GM23338 (cell line): ENCODE measurements at regions not wholly inside any gene's neighbourhood (a gene's known extent, or its start where the extent isn't known, plus 50 kb on each side); places are given as distances from the start of the nearest gene placed in this dataset.

Experiments used
- ATAC-seq: fragments of 200-7000 bp; cut with Tn5 transposase; 3 replicates; pipeline ENCODE4 v1.9.1; 2020
- DNase-seq: peaks from one replicate; pipeline ENCODE4 v3.0.0-alpha.2; 2015; ENCODE audit warnings: low spot score
- H2AFZ ChIP-seq: fragments of 200-600 bp; sonication (generic); 2 replicates; pipeline ENCODE4 v1.8.0; 2016; ENCODE audit warnings: antibody characterized with exemption, mild to moderate bottlenecking, moderate library complexity
- H3F3A ChIP-seq: fragments of 200-600 bp; sonication (generic); replicated peaks from 2 replicates; pipeline ENCODE4 v1.8.0; 2017; ENCODE audit warnings: antibody characterized with exemption, mixed run types, low read depth
- H3K27ac ChIP-seq: fragments of 200-600 bp; sonication (generic); 2 replicates; pipeline ENCODE4 v1.6.1; 2016; ENCODE audit warnings: low read depth
- H3K27me3 ChIP-seq: fragments of 200-600 bp; sonication (generic); 2 replicates; pipeline ENCODE4 v1.8.0; 2016; ENCODE audit warnings: mild to moderate bottlenecking, mixed run types, moderate library complexity; ENCODE audit not compliant: insufficient read depth
- H3K36me3 ChIP-seq: fragments of 200-600 bp; sonication (generic); 2 replicates; pipeline ENCODE4 v1.8.0; 2016; ENCODE audit warnings: mild to moderate bottlenecking; ENCODE audit not compliant: insufficient read depth
- H3K4me1 ChIP-seq: fragments of 200-600 bp; sonication (generic); 2 replicates; pipeline ENCODE4 v1.8.0; 2016; ENCODE audit warnings: mild to moderate bottlenecking, moderate library complexity; ENCODE audit not compliant: insufficient read depth
- H3K4me2 ChIP-seq: fragments of 200-600 bp; sonication (generic); 2 replicates; pipeline ENCODE4 v1.7.1; 2017; ENCODE audit warnings: mixed run types
- H3K4me3 ChIP-seq: fragments of 200-600 bp; sonication (generic); 2 replicates; pipeline ENCODE4 v1.6.1; 2016; ENCODE audit warnings: mixed run types
- H3K79me2 ChIP-seq: fragments of 200-600 bp; sonication (generic); replicated peaks from 2 replicates; pipeline ENCODE4 v1.8.0; 2017; ENCODE audit warnings: mild to moderate bottlenecking; ENCODE audit not compliant: insufficient read depth
- H3K9me2 ChIP-seq: fragments of 200-600 bp; sonication (generic); 2 replicates; pipeline ENCODE4 v1.8.0; 2017; ENCODE audit not compliant: insufficient read depth
- H4K20me1 ChIP-seq: fragments of 200-600 bp; sonication (generic); replicated peaks from 2 replicates; pipeline ENCODE4 v1.8.0; 2017; ENCODE audit warnings: mild to moderate bottlenecking; ENCODE audit not compliant: insufficient read depth
- H3K27ac Mint-ChIP-seq: 2 replicates; pipeline ENCODE4 v1.8.0; 2020; ENCODE audit warnings: inconsistent platforms, mild to moderate bottlenecking, moderate library complexity, mixed read lengths
- H3K27me3 Mint-ChIP-seq: 3 replicates; pipeline ENCODE4 v1.8.0; 2022; ENCODE audit warnings: low read depth, mild to moderate bottlenecking, moderate library complexity, mixed read lengths, inconsistent platforms; ENCODE audit not compliant: insufficient read depth, poor library complexity
- H3K36me3 Mint-ChIP-seq: 3 replicates; pipeline ENCODE4 v1.8.0; 2021; ENCODE audit warnings: low read depth, mild to moderate bottlenecking, inconsistent platforms, moderate library complexity, mixed read lengths
- H3K4me1 Mint-ChIP-seq: 3 replicates; pipeline ENCODE4 v1.8.0; 2020; ENCODE audit warnings: mild to moderate bottlenecking, inconsistent platforms, mixed read lengths
- H3K4me3 Mint-ChIP-seq: 3 replicates; pipeline ENCODE4 v1.8.0; 2021; ENCODE audit warnings: moderate library complexity, mild to moderate bottlenecking, inconsistent platforms, mixed read lengths
- H3K9me3 Mint-ChIP-seq: 3 replicates; pipeline ENCODE4 v1.8.0; 2020; ENCODE audit warnings: moderate library complexity, mild to moderate bottlenecking, inconsistent platforms, mixed read lengths
- ETS1 ChIP-seq: IDR thresholded peaks from 2 replicates; pipeline ENCODE4 v1.6.1; 2016; ENCODE audit warnings: antibody characterized with exemption
- EZH2 ChIP-seq: fragments of 200-600 bp; sonication (generic); IDR thresholded peaks from one replicate; pipeline ENCODE4 v1.8.0; 2017; ENCODE audit warnings: antibody characterized with exemption, mild to moderate bottlenecking, low read depth; ENCODE audit not compliant: unreplicated experiment
- EZH2phosphoT487 ChIP-seq: fragments of 200-600 bp; sonication (generic); IDR thresholded peaks from one replicate; pipeline ENCODE4 v1.8.1; 2018; ENCODE audit warnings: antibody characterized with exemption; ENCODE audit not compliant: unreplicated experiment
- JUNB ChIP-seq: IDR thresholded peaks from one replicate; pipeline ENCODE4 v1.6.1; 2016; ENCODE audit warnings: antibody characterized with exemption; ENCODE audit not compliant: unreplicated experiment
- NANOG ChIP-seq: IDR thresholded peaks from 2 replicates; pipeline ENCODE4 v1.6.1; 2016; ENCODE audit warnings: antibody characterized with exemption, borderline replicate concordance
- POLR2AphosphoS5 ChIP-seq: IDR thresholded peaks from 2 replicates; pipeline ENCODE4 v1.6.1; 2016; ENCODE audit warnings: antibody characterized with exemption, low read depth
- REST ChIP-seq: IDR thresholded peaks from one replicate; pipeline ENCODE4 v1.6.1; 2018; ENCODE audit warnings: antibody characterized with exemption; ENCODE audit not compliant: unreplicated experiment
- STAT1 ChIP-seq: IDR thresholded peaks from one replicate; pipeline ENCODE4 v1.6.1; 2016; ENCODE audit warnings: antibody characterized with exemption; ENCODE audit not compliant: unreplicated experiment
- ZNF114 ChIP-seq: fragments of 250-450 bp; sonication (Bioruptor Pico); IDR thresholded peaks from 2 replicates; pipeline ENCODE4 v1.5.0; 2020; ENCODE audit warnings: mild to moderate bottlenecking, moderate library complexity
- ZNF331 ChIP-seq: fragments of 250-450 bp; sonication (Bioruptor Pico); IDR thresholded peaks from 2 replicates; pipeline ENCODE4 v1.5.0; 2020; ENCODE audit warnings: low read depth, mild to moderate bottlenecking, moderate library complexity
- TF ChIP-seq, protein P1 (sequence below), 2 experiments: fragments of 200-600 bp in 1 of 2; sonication (generic) in 1 of 2; conservative IDR thresholded peaks; 2 replicates each; pipeline versions ENCODE4 v1.5.1 to v1.6.1; 2016 to 2017; ENCODE audit warnings: antibody characterized with exemption in 2 of 2, low read depth in 2 of 2, mild to moderate bottlenecking in 2 of 2, moderate library complexity in 1 of 2
- TF ChIP-seq, protein P2 (sequence below): fragments of 250-450 bp; sonication (Bioruptor Pico); IDR thresholded peaks from 2 replicates; pipeline ENCODE4 v1.5.0; 2020; ENCODE audit warnings: mild to moderate bottlenecking, moderate library complexity

- no peak for DNase-seq
- Histone ChIP-seq H3K79me2 (no peaks in the 10 kb centered on the region), H2AFZ (no peak overlapping the region), H4K20me1 (no peaks in the 10 kb centered on the region), H3K36me3 (no peaks in the 10 kb centered on the region), H3F3A (no peaks in the 10 kb centered on the region), H3K27ac (no peak overlapping the region), H3K9me2 (no peaks in the 10 kb centered on the region), H3K4me2 (no peak overlapping the region), H3K4me1 (no peaks in the 10 kb centered on the region; the same call in none of the 2 replicates), H3K27me3 (no peaks in the 10 kb centered on the region), H3K4me3 (no peak overlapping the region)
- Mint-ChIP-seq H3K4me3 (no peak overlapping the region), H3K27ac (no peak overlapping the region), H3K36me3 (no peaks in the 10 kb centered on the region), H3K27me3 (peaks cover 1% of the 10 kb centered on the region), H3K9me3 (no peaks in the 10 kb centered on the region), H3K4me1 (peaks cover 16% of the 10 kb centered on the region)
- no peak; the same call in 1 of the 3 replicates for ATAC-seq
- no peak for TF ChIP-seq ETS1
- TF ChIP-seq EZH2phosphoT487 = no peak
- TF ChIP-seq, protein P1, sequence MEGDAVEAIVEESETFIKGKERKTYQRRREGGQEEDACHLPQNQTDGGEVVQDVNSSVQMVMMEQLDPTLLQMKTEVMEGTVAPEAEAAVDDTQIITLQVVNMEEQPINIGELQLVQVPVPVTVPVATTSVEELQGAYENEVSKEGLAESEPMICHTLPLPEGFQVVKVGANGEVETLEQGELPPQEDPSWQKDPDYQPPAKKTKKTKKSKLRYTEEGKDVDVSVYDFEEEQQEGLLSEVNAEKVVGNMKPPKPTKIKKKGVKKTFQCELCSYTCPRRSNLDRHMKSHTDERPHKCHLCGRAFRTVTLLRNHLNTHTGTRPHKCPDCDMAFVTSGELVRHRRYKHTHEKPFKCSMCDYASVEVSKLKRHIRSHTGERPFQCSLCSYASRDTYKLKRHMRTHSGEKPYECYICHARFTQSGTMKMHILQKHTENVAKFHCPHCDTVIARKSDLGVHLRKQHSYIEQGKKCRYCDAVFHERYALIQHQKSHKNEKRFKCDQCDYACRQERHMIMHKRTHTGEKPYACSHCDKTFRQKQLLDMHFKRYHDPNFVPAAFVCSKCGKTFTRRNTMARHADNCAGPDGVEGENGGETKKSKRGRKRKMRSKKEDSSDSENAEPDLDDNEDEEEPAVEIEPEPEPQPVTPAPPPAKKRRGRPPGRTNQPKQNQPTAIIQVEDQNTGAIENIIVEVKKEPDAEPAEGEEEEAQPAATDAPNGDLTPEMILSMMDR (conservative IDR thresholded peaks at IDR 0.05; ENCODE audit: low read depth in 2 of 2) = no peak
- TF ChIP-seq REST = no peak
- TF ChIP-seq NANOG = no peak
- TF ChIP-seq, protein P2, sequence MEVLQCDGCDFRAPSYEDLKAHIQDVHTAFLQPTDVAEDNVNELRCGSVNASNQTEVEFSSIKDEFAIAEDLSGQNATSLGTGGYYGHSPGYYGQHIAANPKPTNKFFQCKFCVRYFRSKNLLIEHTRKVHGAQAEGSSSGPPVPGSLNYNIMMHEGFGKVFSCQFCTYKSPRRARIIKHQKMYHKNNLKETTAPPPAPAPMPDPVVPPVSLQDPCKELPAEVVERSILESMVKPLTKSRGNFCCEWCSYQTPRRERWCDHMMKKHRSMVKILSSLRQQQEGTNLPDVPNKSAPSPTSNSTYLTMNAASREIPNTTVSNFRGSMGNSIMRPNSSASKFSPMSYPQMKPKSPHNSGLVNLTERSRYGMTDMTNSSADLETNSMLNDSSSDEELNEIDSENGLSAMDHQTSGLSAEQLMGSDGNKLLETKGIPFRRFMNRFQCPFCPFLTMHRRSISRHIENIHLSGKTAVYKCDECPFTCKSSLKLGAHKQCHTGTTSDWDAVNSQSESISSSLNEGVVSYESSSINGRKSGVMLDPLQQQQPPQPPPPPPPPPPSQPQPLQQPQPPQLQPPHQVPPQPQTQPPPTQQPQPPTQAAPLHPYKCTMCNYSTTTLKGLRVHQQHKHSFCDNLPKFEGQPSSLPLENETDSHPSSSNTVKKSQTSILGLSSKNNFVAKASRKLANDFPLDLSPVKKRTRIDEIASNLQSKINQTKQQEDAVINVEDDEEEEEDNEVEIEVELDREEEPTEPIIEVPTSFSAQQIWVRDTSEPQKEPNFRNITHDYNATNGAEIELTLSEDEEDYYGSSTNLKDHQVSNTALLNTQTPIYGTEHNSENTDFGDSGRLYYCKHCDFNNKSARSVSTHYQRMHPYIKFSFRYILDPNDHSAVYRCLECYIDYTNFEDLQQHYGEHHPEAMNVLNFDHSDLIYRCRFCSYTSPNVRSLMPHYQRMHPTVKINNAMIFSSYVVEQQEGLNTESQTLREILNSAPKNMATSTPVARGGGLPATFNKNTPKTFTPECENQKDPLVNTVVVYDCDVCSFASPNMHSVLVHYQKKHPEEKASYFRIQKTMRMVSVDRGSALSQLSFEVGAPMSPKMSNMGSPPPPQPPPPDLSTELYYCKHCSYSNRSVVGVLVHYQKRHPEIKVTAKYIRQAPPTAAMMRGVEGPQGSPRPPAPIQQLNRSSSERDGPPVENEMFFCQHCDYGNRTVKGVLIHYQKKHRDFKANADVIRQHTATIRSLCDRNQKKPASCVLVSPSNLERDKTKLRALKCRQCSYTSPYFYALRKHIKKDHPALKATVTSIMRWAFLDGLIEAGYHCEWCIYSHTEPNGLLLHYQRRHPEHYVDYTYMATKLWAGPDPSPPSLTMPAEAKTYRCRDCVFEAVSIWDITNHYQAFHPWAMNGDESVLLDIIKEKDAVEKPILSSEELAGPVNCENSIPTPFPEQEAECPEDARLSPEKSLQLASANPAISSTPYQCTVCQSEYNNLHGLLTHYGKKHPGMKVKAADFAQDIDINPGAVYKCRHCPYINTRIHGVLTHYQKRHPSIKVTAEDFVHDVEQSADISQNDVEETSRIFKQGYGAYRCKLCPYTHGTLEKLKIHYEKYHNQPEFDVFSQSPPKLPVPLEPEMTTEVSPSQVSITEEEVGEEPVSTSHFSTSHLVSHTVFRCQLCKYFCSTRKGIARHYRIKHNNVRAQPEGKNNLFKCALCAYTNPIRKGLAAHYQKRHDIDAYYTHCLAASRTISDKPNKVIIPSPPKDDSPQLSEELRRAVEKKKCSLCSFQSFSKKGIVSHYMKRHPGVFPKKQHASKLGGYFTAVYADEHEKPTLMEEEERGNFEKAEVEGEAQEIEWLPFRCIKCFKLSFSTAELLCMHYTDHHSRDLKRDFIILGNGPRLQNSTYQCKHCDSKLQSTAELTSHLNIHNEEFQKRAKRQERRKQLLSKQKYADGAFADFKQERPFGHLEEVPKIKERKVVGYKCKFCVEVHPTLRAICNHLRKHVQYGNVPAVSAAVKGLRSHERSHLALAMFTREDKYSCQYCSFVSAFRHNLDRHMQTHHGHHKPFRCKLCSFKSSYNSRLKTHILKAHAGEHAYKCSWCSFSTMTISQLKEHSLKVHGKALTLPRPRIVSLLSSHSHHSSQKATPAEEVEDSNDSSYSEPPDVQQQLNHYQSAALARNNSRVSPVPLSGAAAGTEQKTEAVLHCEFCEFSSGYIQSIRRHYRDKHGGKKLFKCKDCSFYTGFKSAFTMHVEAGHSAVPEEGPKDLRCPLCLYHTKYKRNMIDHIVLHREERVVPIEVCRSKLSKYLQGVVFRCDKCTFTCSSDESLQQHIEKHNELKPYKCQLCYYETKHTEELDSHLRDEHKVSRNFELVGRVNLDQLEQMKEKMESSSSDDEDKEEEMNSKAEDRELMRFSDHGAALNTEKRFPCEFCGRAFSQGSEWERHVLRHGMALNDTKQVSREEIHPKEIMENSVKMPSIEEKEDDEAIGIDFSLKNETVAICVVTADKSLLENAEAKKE = no peak
- no peak for TF ChIP-seq POLR2AphosphoS5
- TF ChIP-seq STAT1 = no peak
- no peak for TF ChIP-seq JUNB
- TF ChIP-seq ZNF331 (CRISPR knock-in tag) = no peak
- TF ChIP-seq ZNF114 (CRISPR knock-in tag) = no peak
- TF ChIP-seq EZH2 = no peak
Observed at GRCh38 chr1:82125866-82126265, 325.1 kb downstream of the ADGRL2 start.
